MCF 10A (cell line): ENCODE measurements at regions not wholly inside any gene's neighbourhood (a gene's known extent, or its start where the extent isn't known, plus 50 kb on each side); places are given as distances from the start of the nearest gene placed in this dataset.
A peak's percentile ranks its signal among the peaks of the same experiment; 100 is the strongest.

Experiments
- BruUV-seq: library from RNA; stranded (reverse); fragments of 400-500 nt; replicated peaks from 2 replicates; lab custom pipeline; 2021; lab: Mats Ljungman, UMichigan
- CTCF ChIA-PET: fragments of 300-600 bp; sonication (Branson Sonifier 250); formaldehyde crosslinking; extraction: SDS; loops from one replicate; lab custom pipeline; 2021; ENCODE audit warnings: antibody characterized with exemption, inconsistent platforms; lab: Yijun Ruan, JAX
- POLR2A ChIA-PET: fragments of 300-600, 350-650 bp; sonication (Branson Sonifier 250); formaldehyde crosslinking; extraction: SDS; loops from one replicate; lab custom pipeline; 2020; ENCODE audit warnings: antibody characterized with exemption, inconsistent platforms; lab: Yijun Ruan, JAX
- DNase-seq: peaks from one replicate; pipeline ENCODE4 v3.0.0-alpha.2; 2018; ENCODE audit not compliant: unreplicated experiment
- H3K27ac Mint-ChIP-seq: one replicate; pipeline ENCODE4 v1.8.0; 2022; ENCODE audit warnings: mild to moderate bottlenecking, low read depth, mixed read lengths; ENCODE audit not compliant: unreplicated experiment
- H3K27me3 Mint-ChIP-seq: one replicate; pipeline ENCODE4 v1.8.0; 2022; ENCODE audit warnings: mixed read lengths; ENCODE audit not compliant: insufficient read depth, unreplicated experiment
- H3K36me3 Mint-ChIP-seq: one replicate; pipeline ENCODE4 v1.8.0; 2022; ENCODE audit warnings: mild to moderate bottlenecking, moderate library complexity, mixed read lengths; ENCODE audit not compliant: insufficient read depth, unreplicated experiment
- H3K4me1 Mint-ChIP-seq: one replicate; pipeline ENCODE4 v1.8.0; 2022; ENCODE audit warnings: mixed read lengths; ENCODE audit not compliant: insufficient read depth, unreplicated experiment
- H3K4me3 Mint-ChIP-seq: one replicate; pipeline ENCODE4 v1.8.0; 2022; ENCODE audit warnings: mild to moderate bottlenecking, moderate library complexity, mixed read lengths; ENCODE audit not compliant: unreplicated experiment
- H3K9me3 Mint-ChIP-seq: one replicate; pipeline ENCODE4 v1.8.0; 2022; ENCODE audit warnings: mixed read lengths; ENCODE audit not compliant: unreplicated experiment
- intact Hi-C: fragments of 100-400 bp; cut with micrococcal nuclease; formaldehyde crosslinking; loops from 2 replicates; pipeline ENCODE4 v1.14.1; 2022
- TF ChIP-seq, protein P1 (sequence below): fragments of 200-600 bp; IDR thresholded peaks from one replicate; pipeline ENCODE4 v1.8.0; 2022; ENCODE audit warnings: antibody characterized with exemption, mild to moderate bottlenecking; ENCODE audit not compliant: unreplicated experiment

DNA sequence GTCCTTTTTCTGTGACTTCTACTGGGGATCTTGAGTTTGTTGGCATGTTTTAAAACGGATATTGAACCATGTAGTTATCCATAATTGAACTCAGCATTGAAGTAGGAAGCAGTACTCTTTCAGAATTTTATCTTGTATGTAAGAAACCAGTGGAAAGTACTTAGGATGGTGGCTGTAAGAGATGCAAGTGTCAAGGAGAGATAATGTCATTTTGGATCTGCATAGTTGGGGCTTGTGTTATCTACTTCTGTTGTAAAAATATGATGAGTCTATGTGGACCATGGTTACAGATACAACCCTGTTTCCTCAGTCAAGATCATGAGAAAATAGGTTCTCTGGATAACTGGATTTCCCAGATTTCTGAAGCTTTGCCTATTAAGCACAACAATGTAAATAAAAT is 113.7 kb downstream of the NAB1 start:
- no peak overlapping the region for H3K4me3 Mint-ChIP-seq
- no peak for DNase-seq
- no peaks in the 10 kb centered on the region for H3K9me3 Mint-ChIP-seq
- TF ChIP-seq, protein P1, sequence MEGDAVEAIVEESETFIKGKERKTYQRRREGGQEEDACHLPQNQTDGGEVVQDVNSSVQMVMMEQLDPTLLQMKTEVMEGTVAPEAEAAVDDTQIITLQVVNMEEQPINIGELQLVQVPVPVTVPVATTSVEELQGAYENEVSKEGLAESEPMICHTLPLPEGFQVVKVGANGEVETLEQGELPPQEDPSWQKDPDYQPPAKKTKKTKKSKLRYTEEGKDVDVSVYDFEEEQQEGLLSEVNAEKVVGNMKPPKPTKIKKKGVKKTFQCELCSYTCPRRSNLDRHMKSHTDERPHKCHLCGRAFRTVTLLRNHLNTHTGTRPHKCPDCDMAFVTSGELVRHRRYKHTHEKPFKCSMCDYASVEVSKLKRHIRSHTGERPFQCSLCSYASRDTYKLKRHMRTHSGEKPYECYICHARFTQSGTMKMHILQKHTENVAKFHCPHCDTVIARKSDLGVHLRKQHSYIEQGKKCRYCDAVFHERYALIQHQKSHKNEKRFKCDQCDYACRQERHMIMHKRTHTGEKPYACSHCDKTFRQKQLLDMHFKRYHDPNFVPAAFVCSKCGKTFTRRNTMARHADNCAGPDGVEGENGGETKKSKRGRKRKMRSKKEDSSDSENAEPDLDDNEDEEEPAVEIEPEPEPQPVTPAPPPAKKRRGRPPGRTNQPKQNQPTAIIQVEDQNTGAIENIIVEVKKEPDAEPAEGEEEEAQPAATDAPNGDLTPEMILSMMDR: no peak
- BruUV-seq: no TSS peak
- H3K27ac Mint-ChIP-seq: no peak overlapping the region
- peaks cover 16% of the 10 kb centered on the region for H3K4me1 Mint-ChIP-seq
- POLR2A ChIA-PET: interaction anchor here (1.5 kb wide), 1 partner anchor 109 kb away, joined by 4 read pairs; no protein-coding TSS in a partner anchor
- no peaks in the 10 kb centered on the region for H3K27me3 Mint-ChIP-seq
- intact Hi-C loops: no loop called here
- CTCF ChIA-PET: no interaction called here
- H3K36me3 Mint-ChIP-seq: no peaks in the 10 kb centered on the region

- Mint-ChIP-seq H3K4me3 (no peak overlapping the region), H3K36me3 (no peaks in the 10 kb centered on the region), H3K4me1 (peaks cover 16% of the 10 kb centered on the region), H3K27ac (no peak overlapping the region), H3K9me3 (no peaks in the 10 kb centered on the region), H3K27me3 (no peaks in the 10 kb centered on the region)
- intact Hi-C loops: no loop called here
- CTCF ChIA-PET: interaction anchor here (0.7 to 0.8 kb wide), 2 partner anchors 66 to 100 kb away, joined by 3 to 4 read pairs; no protein-coding TSS in a partner anchor
- DNase-seq: no peak
- POLR2A ChIA-PET: interaction anchor here (0.9 kb wide), 1 partner anchor 229 kb away, joined by 3 read pairs; no protein-coding TSS in a partner anchor
- no TSS peak for BruUV-seq
- TF ChIP-seq, protein P1: no peak
Observed at GRCh38 chr2:190763100-190763499, 114.2 kb downstream of the NAB1 start.

DNA sequence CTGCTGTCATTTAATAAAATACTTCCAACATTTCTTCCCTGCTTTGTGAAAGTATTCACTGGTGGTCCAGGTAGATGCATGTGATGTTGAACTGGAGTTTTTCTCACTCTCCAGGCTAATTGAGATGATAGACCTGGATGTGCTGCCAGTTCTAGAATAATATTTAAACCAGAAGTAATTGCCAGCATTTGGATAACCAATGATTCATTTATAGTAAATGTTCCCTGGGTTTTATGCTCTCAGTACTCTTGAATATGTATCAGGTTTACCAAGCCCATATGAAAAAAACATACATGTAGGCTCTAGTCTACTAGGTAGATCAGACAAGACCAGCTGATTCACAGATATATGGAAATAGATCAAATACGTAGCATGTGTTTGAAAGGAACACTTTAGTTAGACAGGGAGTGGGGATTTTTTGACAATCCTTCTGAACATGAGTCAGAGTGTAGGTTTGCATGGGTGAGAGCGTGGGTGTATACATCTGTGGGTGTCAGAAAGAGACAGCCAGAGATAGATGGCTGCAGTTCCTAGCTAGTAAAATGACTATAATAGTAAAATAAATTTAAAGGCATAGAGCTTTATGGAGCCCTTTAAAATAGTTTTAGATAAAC is 115.1 kb downstream of the NAB1 start:
- ChIA-PET CTCF (interaction anchor here (0.7 kb wide), 2 partner anchors 17 to 67 kb away, joined by 3 read pairs; no protein-coding TSS in a partner anchor), POLR2A (interaction anchor here (0.9 kb wide), 1 partner anchor 230 kb away, joined by 3 read pairs; no protein-coding TSS in a partner anchor)
- H3K36me3 Mint-ChIP-seq: no peaks in the 10 kb centered on the region
- no TSS peak for BruUV-seq
- no peak overlapping the region for H3K27ac Mint-ChIP-seq
- H3K9me3 Mint-ChIP-seq: no peaks in the 10 kb centered on the region
- peaks cover 16% of the 10 kb centered on the region for H3K4me1 Mint-ChIP-seq
- no peak overlapping the region for H3K4me3 Mint-ChIP-seq
- intact Hi-C loops: no loop called here
- TF ChIP-seq, protein P1: no peak
- peak; percentile 23 for DNase-seq
- no peaks in the 10 kb centered on the region for H3K27me3 Mint-ChIP-seq

GRCh38 chr2:190765386-190766173 is 115.0 kb upstream of the GLS start:
- CTCF ChIA-PET: interaction anchor here (1.8 kb wide), 1 partner anchor 15 kb away, joined by 6 read pairs; no protein-coding TSS in a partner anchor
- Mint-ChIP-seq H3K4me1 (peaks cover 6% of the 10 kb centered on the region), H3K36me3 (no peaks in the 10 kb centered on the region), H3K9me3 (no peaks in the 10 kb centered on the region), H3K27me3 (no peaks in the 10 kb centered on the region), H3K27ac (no peak overlapping the region), H3K4me3 (no peak overlapping the region)
- BruUV-seq: no TSS peak
- POLR2A ChIA-PET: interaction anchor here (0.8 kb wide), 2 partner anchors 195 to 235 kb away, joined by 3 read pairs; no protein-coding TSS in a partner anchor
- intact Hi-C loops: no loop called here
- peak; percentile 39 for DNase-seq
- TF ChIP-seq, protein P1: no peak
